ENCODE measurements at regions not wholly inside any gene's neighbourhood (a gene's known extent, or its start where the extent isn't known, plus 50 kb on each side); places are given as distances from the start of the nearest gene placed in this dataset.

- ATAC-seq (ENCODE audit: low read depth) (no peak), DNase-seq (ENCODE audit: low spot score) (no peak)
- H3K27me3 ChIP-seq (ENCODE audit: insufficient read depth, poor library complexity, severe bottlenecking), result no peaks in the 10 kb centered on the region
- H3K9me3 ChIP-seq (ENCODE audit: severe bottlenecking), result peaks cover 6% of the 10 kb centered on the region
- H3K4me3 ChIP-seq (ENCODE audit: severe bottlenecking), result no peak overlapping the region
- TF ChIP-seq CTCF (IDR thresholded peaks at IDR 0.05; ENCODE audit: poor library complexity, severe bottlenecking), result no peak
- H3K4me1 ChIP-seq (ENCODE audit: insufficient read depth, poor library complexity, severe bottlenecking), result no peaks in the 10 kb centered on the region
- H3K27ac ChIP-seq (ENCODE audit: poor library complexity, severe bottlenecking), result no peak overlapping the region
- H3K36me3 ChIP-seq (ENCODE audit: low read depth), result no peaks in the 10 kb centered on the region
These were observed 50.3 kb upstream of the SDK1 start for GRCh38 chr7:3250725-3251124.
